DND-41 (cell line): ENCODE measurements at regions not wholly inside any gene's neighbourhood (a gene's known extent, or its start where the extent isn't known, plus 50 kb on each side); places are given as distances from the start of the nearest gene placed in this dataset.

Source experiments
- ATAC-seq: fragments of 200-7000 bp; cut with Tn5 transposase; 3 replicates; pipeline ENCODE4 v1.9.1; 2021; ENCODE audit warnings: low read depth; ENCODE audit not compliant: insufficient read depth
- DNase-seq: peaks from one replicate; pipeline ENCODE4 v3.0.0-alpha.2; 2020
- H2AFZ ChIP-seq: 2 replicates; pipeline ENCODE4 v1.6.0; 2012; ENCODE audit warnings: low read depth, low read length
- H3K27ac ChIP-seq: 2 replicates; pipeline ENCODE4 v1.5.1; 2012; ENCODE audit warnings: low read length, inconsistent platforms
- H3K27me3 ChIP-seq: fragments of 200-600 bp; sonication (generic); 2 replicates; pipeline ENCODE4 v1.6.0; 2012; ENCODE audit warnings: low read length, mild to moderate bottlenecking, inconsistent platforms; ENCODE audit not compliant: insufficient read depth, poor library complexity
- H3K36me3 ChIP-seq: 2 replicates; pipeline ENCODE4 v1.5.1; 2012; ENCODE audit warnings: low read length, inconsistent platforms; ENCODE audit not compliant: insufficient read depth
- H3K4me1 ChIP-seq: 2 replicates; pipeline ENCODE4 v1.5.1; 2012; ENCODE audit warnings: mild to moderate bottlenecking, low read length; ENCODE audit not compliant: insufficient read depth
- H3K4me2 ChIP-seq: 2 replicates; pipeline ENCODE4 v1.6.0; 2012; ENCODE audit warnings: mild to moderate bottlenecking, moderate library complexity, low read length, inconsistent platforms; ENCODE audit not compliant: insufficient read depth
- H3K4me3 ChIP-seq, 2 experiments: fragments of 200-600 bp in 1 of 2; shearing (Covaris generic) in 1 of 2; 2 replicates each; pipeline ENCODE4 v1.5.1; 2012 to 2016; ENCODE audit warnings: inconsistent platforms in 2 of 2, low read length in 2 of 2, mild to moderate bottlenecking in 2 of 2, low read depth in 1 of 2, moderate library complexity in 1 of 2
- H3K79me2 ChIP-seq: 2 replicates; pipeline ENCODE4 v1.6.0; 2012; ENCODE audit warnings: low read length, inconsistent platforms; ENCODE audit not compliant: insufficient read depth
- H3K9ac ChIP-seq: 2 replicates; pipeline ENCODE4 v1.6.0; 2012; ENCODE audit warnings: low read depth, mild to moderate bottlenecking, inconsistent platforms, low read length, moderate library complexity
- H3K9me3 ChIP-seq: 2 replicates; pipeline ENCODE4 v1.5.1; 2012; ENCODE audit warnings: low read length, moderate library complexity, mild to moderate bottlenecking, inconsistent platforms; ENCODE audit not compliant: insufficient read depth, severe bottlenecking
- H4K20me1 ChIP-seq: 2 replicates; pipeline ENCODE4 v1.6.0; 2012; ENCODE audit warnings: low read length; ENCODE audit not compliant: insufficient read depth
- CTCF ChIP-seq: IDR thresholded peaks from 2 replicates; pipeline ENCODE4 v1.5.1; 2012; ENCODE audit warnings: borderline replicate concordance, low read length, moderate library complexity, mild to moderate bottlenecking; ENCODE audit not compliant: poor library complexity, severe bottlenecking; ENCODE audit errors: extremely low read depth
- EZH2 ChIP-seq: IDR thresholded peaks from 3 replicates; pipeline ENCODE4 v1.6.1; 2012; ENCODE audit warnings: borderline replicate concordance, low read depth, mild to moderate bottlenecking, moderate library complexity, low read length, inconsistent platforms; ENCODE audit not compliant: severe bottlenecking

GRCh38 chr11:121733858-121734257, 281.1 kb upstream of the SORL1-AS1 start:
- no peak overlapping the region for H3K4me2 ChIP-seq
- no peaks in the 10 kb centered on the region for H4K20me1 ChIP-seq
- H3K27me3 ChIP-seq: peaks cover 4% of the 10 kb centered on the region
- no peaks in the 10 kb centered on the region for H3K4me1 ChIP-seq
- ATAC-seq (no peak), DNase-seq (no peak)
- H3K9ac ChIP-seq: no peak overlapping the region
- TF ChIP-seq CTCF (no peak), EZH2 (no peak)
- H3K36me3 ChIP-seq: no peaks in the 10 kb centered on the region
- no peak overlapping the region for H3K27ac ChIP-seq
- H2AFZ ChIP-seq: no peak overlapping the region
- H3K9me3 ChIP-seq: no peaks in the 10 kb centered on the region
- H3K79me2 ChIP-seq: no peaks in the 10 kb centered on the region
- no peak overlapping the region for H3K4me3 ChIP-seq

- no peaks in the 10 kb centered on the region for H4K20me1 ChIP-seq
- no peaks in the 10 kb centered on the region for H3K9me3 ChIP-seq
- no peaks in the 10 kb centered on the region for H3K4me1 ChIP-seq
- no peak overlapping the region for H3K9ac ChIP-seq
- TF ChIP-seq EZH2: no peak
- DNase-seq: no peak
- H3K79me2 ChIP-seq: no peaks in the 10 kb centered on the region
- H2AFZ ChIP-seq: no peak overlapping the region
- no peak overlapping the region for H3K4me2 ChIP-seq
- peaks cover 37% of the 10 kb centered on the region for H3K27me3 ChIP-seq
- ATAC-seq: no peak
- no peaks in the 10 kb centered on the region for H3K36me3 ChIP-seq
- H3K4me3 ChIP-seq: no peak overlapping the region
- H3K27ac ChIP-seq: no peak overlapping the region
Measured at GRCh38 chr11:121727942-121728341, 275.2 kb upstream of the SORL1-AS1 start.

GRCh38 chr11:121723246-121723741, 270.5 kb upstream of the SORL1-AS1 start:
- Histone ChIP-seq H3K9ac (no peak overlapping the region), H2AFZ (no peak overlapping the region), H3K27ac (no peak overlapping the region), H3K79me2 (no peaks in the 10 kb centered on the region), H3K9me3 (no peaks in the 10 kb centered on the region), H3K4me3 (no peak overlapping the region), H3K4me2 (no peak overlapping the region), H3K4me1 (no peaks in the 10 kb centered on the region), H4K20me1 (no peaks in the 10 kb centered on the region), H3K27me3 (peaks cover 30% of the 10 kb centered on the region), H3K36me3 (no peaks in the 10 kb centered on the region)
- ATAC-seq: no peak
- DNase-seq: no peak
- TF ChIP-seq CTCF (no peak), EZH2 (no peak)

GRCh38 chr11:121722431-121723245, 269.9 kb upstream of the SORL1-AS1 start:
- no peak overlapping the region for H3K4me3 ChIP-seq
- no peak overlapping the region for H2AFZ ChIP-seq
- no peak overlapping the region for H3K27ac ChIP-seq
- H3K9me3 ChIP-seq: no peaks in the 10 kb centered on the region
- H4K20me1 ChIP-seq: no peaks in the 10 kb centered on the region
- H3K36me3 ChIP-seq: no peaks in the 10 kb centered on the region
- H3K79me2 ChIP-seq: no peaks in the 10 kb centered on the region
- ATAC-seq (no peak), DNase-seq (no peak)
- peaks cover 24% of the 10 kb centered on the region for H3K27me3 ChIP-seq
- TF ChIP-seq CTCF: no peak
- TF ChIP-seq EZH2: no peak
- no peak overlapping the region for H3K9ac ChIP-seq
- no peak overlapping the region for H3K4me2 ChIP-seq
- no peaks in the 10 kb centered on the region for H3K4me1 ChIP-seq
